Rectal smooth muscle tissue (tissue), 1 donor: ENCODE measurements at regions not wholly inside any gene's neighbourhood (a gene's known extent, or its start where the extent isn't known, plus 50 kb on each side); places are given as distances from the start of the nearest gene placed in this dataset.

Experiments used
- H3K27ac ChIP-seq: one replicate; pipeline ENCODE4 v1.7.0; 2013; ENCODE audit warnings: low read depth, low read length, inconsistent platforms
- H3K27me3 ChIP-seq: one replicate; pipeline ENCODE4 v1.7.0; 2013; ENCODE audit warnings: low read length; ENCODE audit not compliant: control insufficient read depth, insufficient read depth
- H3K36me3 ChIP-seq: one replicate; pipeline ENCODE4 v1.7.0; 2013; ENCODE audit warnings: low read length; ENCODE audit not compliant: control insufficient read depth, insufficient read depth
- H3K4me1 ChIP-seq: one replicate; pipeline ENCODE4 v1.7.0; 2013; ENCODE audit warnings: low read length; ENCODE audit not compliant: control insufficient read depth, insufficient read depth
- H3K4me3 ChIP-seq: one replicate; pipeline ENCODE4 v1.7.0; 2013; ENCODE audit warnings: low read length
- H3K9ac ChIP-seq: one replicate; pipeline ENCODE4 v1.7.0; 2013; ENCODE audit warnings: low read length

DNA sequence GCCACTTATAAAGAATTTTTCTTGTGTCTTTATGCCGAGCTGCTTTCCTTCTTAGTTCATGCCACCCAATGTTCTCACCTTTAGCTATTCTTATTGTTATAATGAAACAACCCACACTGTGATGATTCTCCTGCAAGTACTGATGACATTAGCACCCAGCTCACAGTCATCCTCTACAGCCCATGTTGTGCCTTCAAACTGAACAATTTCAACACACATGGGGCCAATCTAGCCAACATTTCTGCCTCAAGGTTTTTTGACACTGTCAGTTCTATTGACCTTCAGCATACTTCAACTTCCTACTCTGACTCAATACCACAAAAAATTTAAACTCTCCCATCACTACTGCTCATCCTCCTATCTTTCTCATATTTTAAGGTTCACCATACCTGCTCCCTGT is 752.4 kb downstream of the FGF9 start:
- H3K36me3 ChIP-seq, result no peaks in the 10 kb centered on the region
- H3K27ac ChIP-seq, result no peak overlapping the region
- H3K4me3 ChIP-seq, result no peak overlapping the region
- no peaks in the 10 kb centered on the region for H3K27me3 ChIP-seq
- H3K9ac ChIP-seq, result no peak overlapping the region
- H3K4me1 ChIP-seq, result no peaks in the 10 kb centered on the region

- Histone ChIP-seq H3K4me1 (no peaks in the 10 kb centered on the region), H3K9ac (no peak overlapping the region), H3K27ac (no peak overlapping the region), H3K27me3 (no peaks in the 10 kb centered on the region), H3K4me3 (no peak overlapping the region), H3K36me3 (no peaks in the 10 kb centered on the region)
These were observed 754.2 kb downstream of the FGF9 start for GRCh38 chr13:22425087-22425486.

GRCh38 chr13:22427066-22427465 is 753.7 kb upstream of the SGCG start:
- H3K36me3 ChIP-seq, result no peaks in the 10 kb centered on the region
- no peak overlapping the region for H3K27ac ChIP-seq
- no peaks in the 10 kb centered on the region for H3K4me1 ChIP-seq
- no peaks in the 10 kb centered on the region for H3K27me3 ChIP-seq
- H3K9ac ChIP-seq, result no peak overlapping the region
- no peak overlapping the region for H3K4me3 ChIP-seq

- no peak overlapping the region for H3K27ac ChIP-seq
- no peak overlapping the region for H3K4me3 ChIP-seq
These were observed 753.0 kb upstream of the SGCG start for GRCh38 chr13:22427783-22428182.

GRCh38 chr13:22428188-22428828 is 752.5 kb upstream of the SGCG start:
- H3K4me3 ChIP-seq, result no peak overlapping the region
- H3K27me3 ChIP-seq, result no peaks in the 10 kb centered on the region
- no peaks in the 10 kb centered on the region for H3K4me1 ChIP-seq
- H3K36me3 ChIP-seq, result no peaks in the 10 kb centered on the region
- no peak overlapping the region for H3K27ac ChIP-seq
- no peak overlapping the region for H3K9ac ChIP-seq

More at GRCh38 chr13:22427783-22428182, 753.0 kb upstream of the SGCG start:
- no peaks in the 10 kb centered on the region for H3K27me3 ChIP-seq
- H3K4me1 ChIP-seq, result no peaks in the 10 kb centered on the region
- no peak overlapping the region for H3K9ac ChIP-seq
- no peaks in the 10 kb centered on the region for H3K36me3 ChIP-seq

- H3K4me1 ChIP-seq, result no peaks in the 10 kb centered on the region
- H3K27me3 ChIP-seq, result no peaks in the 10 kb centered on the region
- no peaks in the 10 kb centered on the region for H3K36me3 ChIP-seq
- no peak overlapping the region for H3K27ac ChIP-seq
- H3K9ac ChIP-seq, result no peak overlapping the region
- no peak overlapping the region for H3K4me3 ChIP-seq
These were observed 748.1 kb upstream of the SGCG start for GRCh38 chr13:22432690-22433089.

- H3K27ac ChIP-seq, result no peak overlapping the region
- H3K4me3 ChIP-seq, result no peak overlapping the region
- no peaks in the 10 kb centered on the region for H3K27me3 ChIP-seq
- no peaks in the 10 kb centered on the region for H3K4me1 ChIP-seq
- no peak overlapping the region for H3K9ac ChIP-seq
- H3K36me3 ChIP-seq, result no peaks in the 10 kb centered on the region
These were observed 733.5 kb upstream of the SGCG start for GRCh38 chr13:22447132-22447886.

DNA sequence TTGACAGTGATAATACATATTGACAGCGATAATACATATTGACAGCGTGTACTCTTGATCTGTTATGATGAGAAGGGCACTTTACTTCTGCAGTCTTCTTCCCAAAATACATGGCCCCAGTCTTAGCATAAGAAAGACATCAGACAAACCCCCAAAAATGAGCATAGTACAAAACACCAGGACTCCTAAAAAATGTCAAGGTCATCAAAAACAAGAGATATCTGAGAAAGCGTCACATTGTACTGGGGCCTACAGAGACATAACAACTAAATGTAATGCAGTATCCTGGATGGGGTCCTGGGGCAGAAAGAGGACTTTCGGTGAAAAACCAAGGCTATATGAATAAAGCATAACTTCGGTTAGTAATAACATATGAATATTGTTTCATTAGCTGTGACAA is 731.5 kb upstream of the SGCG start:
- H3K4me3 ChIP-seq, result no peak overlapping the region
- no peaks in the 10 kb centered on the region for H3K36me3 ChIP-seq
- no peaks in the 10 kb centered on the region for H3K4me1 ChIP-seq
- no peaks in the 10 kb centered on the region for H3K27me3 ChIP-seq
- no peak overlapping the region for H3K27ac ChIP-seq
- H3K9ac ChIP-seq, result no peak overlapping the region

GRCh38 chr13:22451327-22451741 is 729.4 kb upstream of the SGCG start:
- H3K36me3 ChIP-seq, result no peaks in the 10 kb centered on the region
- no peaks in the 10 kb centered on the region for H3K4me1 ChIP-seq
- H3K4me3 ChIP-seq, result no peak overlapping the region
- no peak overlapping the region for H3K9ac ChIP-seq
- no peak overlapping the region for H3K27ac ChIP-seq
- H3K27me3 ChIP-seq, result no peaks in the 10 kb centered on the region

- H3K4me3 ChIP-seq, result no peak overlapping the region
- no peak overlapping the region for H3K27ac ChIP-seq
- no peaks in the 10 kb centered on the region for H3K27me3 ChIP-seq
- H3K9ac ChIP-seq, result no peak overlapping the region
- H3K36me3 ChIP-seq, result no peaks in the 10 kb centered on the region
- no peaks in the 10 kb centered on the region for H3K4me1 ChIP-seq
These were observed 726.2 kb upstream of the SGCG start for GRCh38 chr13:22454586-22454985.

- Histone ChIP-seq H3K27me3 (no peaks in the 10 kb centered on the region), H3K9ac (no peak overlapping the region), H3K4me3 (no peak overlapping the region)
These were observed 725.7 kb upstream of the SGCG start for GRCh38 chr13:22455036-22455435.

GRCh38 chr13:22461854-22462490 is 718.8 kb upstream of the SGCG start:
- Histone ChIP-seq H3K4me3 (no peak overlapping the region), H3K36me3 (no peaks in the 10 kb centered on the region), H3K27ac (no peak overlapping the region), H3K9ac (no peak overlapping the region), H3K4me1 (no peaks in the 10 kb centered on the region), H3K27me3 (no peaks in the 10 kb centered on the region)

More at GRCh38 chr13:22455036-22455435, 725.7 kb upstream of the SGCG start:
- no peaks in the 10 kb centered on the region for H3K36me3 ChIP-seq
- no peak overlapping the region for H3K27ac ChIP-seq
- H3K4me1 ChIP-seq, result no peaks in the 10 kb centered on the region
